H9 (cell line): ENCODE measurements at regions not wholly inside any gene's neighbourhood (a gene's known extent, or its start where the extent isn't known, plus 50 kb on each side); places are given as distances from the start of the nearest gene placed in this dataset.

Source experiments
- DNase-seq: peaks from one replicate; pipeline ENCODE4 v3.0.0-alpha.2; 2017
- H2AFZ ChIP-seq: one replicate; pipeline ENCODE4 v1.6.1; 2013; ENCODE audit warnings: mild to moderate bottlenecking, low read length, control low read depth, moderate library complexity
- H2AK5ac ChIP-seq: 2 replicates; pipeline ENCODE4 v1.6.1; 2013; ENCODE audit warnings: low read length, control low read depth, mixed read lengths; ENCODE audit not compliant: insufficient read length
- H2BK120ac ChIP-seq: one replicate; pipeline ENCODE4 v1.6.1; 2013; ENCODE audit warnings: low read depth, mild to moderate bottlenecking, low read length, control low read depth, inconsistent platforms; ENCODE audit not compliant: poor library complexity, severe bottlenecking
- H2BK12ac ChIP-seq: 2 replicates; pipeline ENCODE4 v1.6.1; 2013; ENCODE audit warnings: low read length, control low read depth, mixed read lengths, low read depth; ENCODE audit not compliant: insufficient read length
- H2BK15ac ChIP-seq: 2 replicates; pipeline ENCODE4 v1.6.1; 2013; ENCODE audit warnings: low read depth, low read length, control low read depth
- H2BK20ac ChIP-seq: one replicate; pipeline ENCODE4 v1.6.1; 2013; ENCODE audit warnings: low read depth, mild to moderate bottlenecking, low read length, control low read depth, inconsistent platforms; ENCODE audit not compliant: poor library complexity, severe bottlenecking
- H2BK5ac ChIP-seq: 2 replicates; pipeline ENCODE4 v1.6.1; 2013; ENCODE audit warnings: low read length, control low read depth, mixed read lengths; ENCODE audit not compliant: insufficient read length
- H3K14ac ChIP-seq: 2 replicates; pipeline ENCODE4 v1.6.1; 2013; ENCODE audit warnings: low read length, control low read depth; ENCODE audit not compliant: insufficient read depth
- H3K18ac ChIP-seq: 2 replicates; pipeline ENCODE4 v1.6.1; 2013; ENCODE audit warnings: low read depth, mild to moderate bottlenecking, mixed read lengths, low read length, control low read depth; ENCODE audit not compliant: insufficient read length
- H3K23ac ChIP-seq: 2 replicates; pipeline ENCODE4 v1.6.1; 2013; ENCODE audit warnings: low read length, control low read depth, mixed read lengths, low read depth; ENCODE audit not compliant: insufficient read length
- H3K23me2 ChIP-seq: 2 replicates; pipeline ENCODE4 v1.6.1; 2013; ENCODE audit warnings: low read depth, mild to moderate bottlenecking, mixed read lengths, low read length, control low read depth; ENCODE audit not compliant: insufficient read length, poor library complexity, severe bottlenecking
- H3K27ac ChIP-seq: 2 replicates; pipeline ENCODE4 v1.5.1; 2013; ENCODE audit warnings: low read length, control low read depth, mixed read lengths, low read depth; ENCODE audit not compliant: insufficient read length
- H3K27me3 ChIP-seq: 2 replicates; pipeline ENCODE4 v1.6.1; 2013; ENCODE audit warnings: low read length, control low read depth, inconsistent platforms; ENCODE audit not compliant: insufficient read depth
- H3K4ac ChIP-seq: 2 replicates; pipeline ENCODE4 v1.6.1; 2013; ENCODE audit warnings: low read depth, mild to moderate bottlenecking, control low read depth, inconsistent platforms, low read length, moderate library complexity
- H3K4me1 ChIP-seq: 2 replicates; pipeline ENCODE4 v1.6.1; 2013; ENCODE audit warnings: low read length, control low read depth, inconsistent platforms; ENCODE audit not compliant: insufficient read depth
- H3K4me2 ChIP-seq: 2 replicates; pipeline ENCODE4 v1.6.1; 2013; ENCODE audit warnings: low read length, control low read depth, mixed read lengths; ENCODE audit not compliant: insufficient read length, insufficient read depth
- H3K56ac ChIP-seq: 2 replicates; pipeline ENCODE4 v1.6.1; 2013; ENCODE audit warnings: low read depth, mild to moderate bottlenecking, mixed read lengths, low read length, control low read depth; ENCODE audit not compliant: insufficient read length
- H3K79me1 ChIP-seq: 2 replicates; pipeline ENCODE4 v1.6.1; 2013; ENCODE audit warnings: low read depth, mild to moderate bottlenecking, moderate library complexity, low read length, control low read depth, inconsistent platforms; ENCODE audit not compliant: insufficient read depth, poor library complexity, severe bottlenecking
- H3K79me2 ChIP-seq: 2 replicates; pipeline ENCODE4 v1.6.1; 2013; ENCODE audit warnings: low read length, control low read depth, inconsistent platforms; ENCODE audit not compliant: insufficient read depth
- H3K9ac ChIP-seq: 2 replicates; pipeline ENCODE4 v1.6.1; 2013; ENCODE audit warnings: low read length, control low read depth, mixed read lengths; ENCODE audit not compliant: insufficient read length; ENCODE audit errors: extremely low read depth
- H3K9me3 ChIP-seq: one replicate; pipeline ENCODE4 v1.6.1; 2013; ENCODE audit warnings: low read depth, low read length, inconsistent platforms; ENCODE audit not compliant: control insufficient read depth
- H3T11ph ChIP-seq: one replicate; pipeline ENCODE4 v1.6.1; 2013; ENCODE audit warnings: mild to moderate bottlenecking, low read length, control low read depth, inconsistent platforms
- H4K20me1 ChIP-seq: one replicate; pipeline ENCODE4 v1.6.1; 2013; ENCODE audit not compliant: control insufficient read depth, insufficient read length, insufficient read depth
- H4K5ac ChIP-seq: 2 replicates; pipeline ENCODE4 v1.6.1; 2013; ENCODE audit warnings: low read depth, mild to moderate bottlenecking, mixed read lengths, low read length, control low read depth; ENCODE audit not compliant: insufficient read length
- H4K8ac ChIP-seq: replicated peaks from 2 replicates; pipeline ENCODE4 v1.6.1; 2013; ENCODE audit warnings: low read length, control low read depth, mixed read lengths, low read depth; ENCODE audit not compliant: insufficient read length
- H4K91ac ChIP-seq: 2 replicates; pipeline ENCODE4 v1.6.1; 2013; ENCODE audit warnings: low read depth, mild to moderate bottlenecking, moderate library complexity, mixed read lengths, low read length, control low read depth; ENCODE audit not compliant: insufficient read length
- H3K27ac Mint-ChIP-seq, 3 experiments: 2 replicates in 2 of 3; 3 replicates in 1 of 3; pipeline ENCODE4 v1.8.0; 2020 to 2021; ENCODE audit warnings: mixed read lengths in 3 of 3, mild to moderate bottlenecking in 1 of 3, moderate library complexity in 1 of 3
- H3K27me3 Mint-ChIP-seq: 2 replicates; pipeline ENCODE4 v1.8.0; 2021; ENCODE audit warnings: low read depth, mild to moderate bottlenecking, moderate library complexity, mixed read lengths
- H3K36me3 Mint-ChIP-seq, 3 experiments: 2 replicates in 2 of 3; 3 replicates in 1 of 3; pipeline ENCODE4 v1.8.0; 2020 to 2021; ENCODE audit warnings: low read depth in 3 of 3, mixed read lengths in 3 of 3; ENCODE audit not compliant: insufficient read depth in 1 of 3
- H3K4me1 Mint-ChIP-seq, 2 experiments: 2 replicates each; pipeline ENCODE4 v1.8.0; 2020; ENCODE audit warnings: mixed read lengths in 2 of 2
- H3K4me3 Mint-ChIP-seq, 2 experiments: 2 replicates in 1 of 2; 3 replicates in 1 of 2; pipeline ENCODE4 v1.8.0; 2020 to 2021; ENCODE audit warnings: mild to moderate bottlenecking in 2 of 2, mixed read lengths in 2 of 2, moderate library complexity in 1 of 2
- H3K9me3 Mint-ChIP-seq, 2 experiments: 2 replicates in 1 of 2; 3 replicates in 1 of 2; pipeline ENCODE4 v1.8.0; 2020; ENCODE audit warnings: mild to moderate bottlenecking in 2 of 2, mixed read lengths in 2 of 2, moderate library complexity in 1 of 2
- WGBS: extraction: QIAGEN DNeasy Blood & Tissue Kit; methylation state at CpG from one replicate; pipeline ENCODE4 v1.1.7; 2013; ENCODE audit warnings: missing lambda C conversion rate, low lambda C conversion rate, mixed read lengths; ENCODE audit not compliant: insufficient read length; ENCODE audit errors: extremely low coverage; 5-methylcytosine and 5-hydroxymethylcytosine counted together
- TF ChIP-seq, protein P1 (sequence below): fragments of 200-600 bp; sonication (generic); conservative IDR thresholded peaks from 3 replicates; pipeline ENCODE4 v1.8.0; 2021; ENCODE audit warnings: antibody characterized with exemption, mild to moderate bottlenecking

DNA sequence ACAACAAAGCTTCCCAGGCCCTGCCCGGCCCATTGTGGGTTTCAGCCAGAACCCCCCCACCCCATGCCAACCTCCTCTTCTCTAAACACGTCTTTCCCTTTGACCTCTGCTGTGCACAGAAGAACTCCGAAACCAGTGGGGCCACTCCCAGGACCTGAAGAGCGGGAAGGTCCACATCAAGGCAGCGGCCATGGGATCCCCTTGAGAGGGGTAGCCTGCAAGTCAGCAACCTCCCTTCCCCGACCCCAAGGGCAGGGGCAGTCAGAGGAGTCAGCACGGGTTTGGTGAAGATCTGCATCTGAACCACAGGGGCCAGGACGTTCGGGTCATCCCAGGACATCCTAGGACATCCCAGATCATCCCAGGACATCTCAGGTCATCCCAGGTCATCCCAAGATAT, 379.9 kb upstream of the IRX4 start:
- H4K20me1 ChIP-seq: no peaks in the 10 kb centered on the region
- no peak overlapping the region for H4K5ac ChIP-seq
- no peak overlapping the region for H3K56ac ChIP-seq
- no peaks in the 10 kb centered on the region for H3K79me1 ChIP-seq
- no peaks in the 10 kb centered on the region for H3K4me1 ChIP-seq
- TF ChIP-seq, protein P1, sequence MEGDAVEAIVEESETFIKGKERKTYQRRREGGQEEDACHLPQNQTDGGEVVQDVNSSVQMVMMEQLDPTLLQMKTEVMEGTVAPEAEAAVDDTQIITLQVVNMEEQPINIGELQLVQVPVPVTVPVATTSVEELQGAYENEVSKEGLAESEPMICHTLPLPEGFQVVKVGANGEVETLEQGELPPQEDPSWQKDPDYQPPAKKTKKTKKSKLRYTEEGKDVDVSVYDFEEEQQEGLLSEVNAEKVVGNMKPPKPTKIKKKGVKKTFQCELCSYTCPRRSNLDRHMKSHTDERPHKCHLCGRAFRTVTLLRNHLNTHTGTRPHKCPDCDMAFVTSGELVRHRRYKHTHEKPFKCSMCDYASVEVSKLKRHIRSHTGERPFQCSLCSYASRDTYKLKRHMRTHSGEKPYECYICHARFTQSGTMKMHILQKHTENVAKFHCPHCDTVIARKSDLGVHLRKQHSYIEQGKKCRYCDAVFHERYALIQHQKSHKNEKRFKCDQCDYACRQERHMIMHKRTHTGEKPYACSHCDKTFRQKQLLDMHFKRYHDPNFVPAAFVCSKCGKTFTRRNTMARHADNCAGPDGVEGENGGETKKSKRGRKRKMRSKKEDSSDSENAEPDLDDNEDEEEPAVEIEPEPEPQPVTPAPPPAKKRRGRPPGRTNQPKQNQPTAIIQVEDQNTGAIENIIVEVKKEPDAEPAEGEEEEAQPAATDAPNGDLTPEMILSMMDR: no peak
- no peak overlapping the region for H2BK120ac ChIP-seq
- H3K4me3 Mint-ChIP-seq: no peak overlapping the region
- H3K27me3 ChIP-seq: no peaks in the 10 kb centered on the region
- DNase-seq: no peak
- H3K9ac ChIP-seq: no peak overlapping the region
- no peaks in the 10 kb centered on the region for H3K79me2 ChIP-seq
- H3K27ac Mint-ChIP-seq: peak overlapping the region in 1 of 3 experiments; percentile 65; a peak in 1 of 7 replicates
- H3K27me3 Mint-ChIP-seq: no peaks in the 10 kb centered on the region; the same call in 1 of the 2 replicates
- H2AFZ ChIP-seq: no peak overlapping the region
- no CpG with 5 or more reads among the region's 9 CpGs for WGBS
- H2BK5ac ChIP-seq: no peak overlapping the region
- no peak overlapping the region for H3K4ac ChIP-seq
- no peak overlapping the region for H4K91ac ChIP-seq
- no peak overlapping the region for H3K4me2 ChIP-seq
- no peaks in the 10 kb centered on the region for H3K9me3 Mint-ChIP-seq
- H3K18ac ChIP-seq: no peak overlapping the region
- no peak overlapping the region for H3T11ph ChIP-seq
- H3K4me1 Mint-ChIP-seq: no peaks in the 10 kb centered on the region
- H2AK5ac ChIP-seq: no peak overlapping the region
- no peak overlapping the region for H3K27ac ChIP-seq
- H2BK12ac ChIP-seq: no peak overlapping the region
- no peak overlapping the region for H3K23ac ChIP-seq
- peaks cover 3% of the 10 kb centered on the region for H3K23me2 ChIP-seq
- H2BK15ac ChIP-seq: no peak overlapping the region
- no peaks in the 10 kb centered on the region for H3K36me3 Mint-ChIP-seq
- H3K9me3 ChIP-seq: no peaks in the 10 kb centered on the region
- H3K14ac ChIP-seq: no peak overlapping the region
- H4K8ac ChIP-seq: no peak overlapping the region
- no peak overlapping the region for H2BK20ac ChIP-seq
